ENCODE measurements at regions not wholly inside any gene's neighbourhood (a gene's known extent, or its start where the extent isn't known, plus 50 kb on each side); places are given as distances from the start of the nearest gene placed in this dataset.
"Not testable (repeated sequence)": the region's sequence is repeated elsewhere in the genome, so short reads cannot be mapped to it uniquely, and the experiment has no call there.

- DNase-seq = no peak
These were observed 516.2 kb upstream of the POT1 start for GRCh38 chr7:125445836-125446235.

GRCh38 chr7:125444864-125445263, 515.2 kb upstream of the POT1 start:
- DNase-seq = no peak

- DNase-seq = no peak
These were observed 506.6 kb upstream of the POT1 start for GRCh38 chr7:125436220-125436619.

- DNase-seq = no peak
These were observed 501.7 kb upstream of the POT1 start for GRCh38 chr7:125431349-125431748.

- DNase-seq = no peak
These were observed 500.4 kb upstream of the POT1 start for GRCh38 chr7:125430013-125430412.

GRCh38 chr7:125427676-125428075, 498.1 kb upstream of the POT1 start:
- no peak for DNase-seq

GRCh38 chr7:125425506-125425905, 495.9 kb upstream of the POT1 start:
- DNase-seq = no peak

- DNase-seq = no peak
These were observed 495.1 kb upstream of the POT1 start for GRCh38 chr7:125424721-125425120.

- DNase-seq = no peak
These were observed 494.0 kb upstream of the POT1 start for GRCh38 chr7:125423458-125424155.

GRCh38 chr7:125421407-125421806, 491.8 kb upstream of the POT1 start:
- DNase-seq = not testable (repeated sequence)

- no peak for DNase-seq
These were observed 483.5 kb upstream of the POT1 start for GRCh38 chr7:125412890-125413665.

GRCh38 chr7:125409921-125410320, 480.3 kb upstream of the POT1 start:
- no peak for DNase-seq

- no peak for DNase-seq
These were observed 476.5 kb upstream of the POT1 start for GRCh38 chr7:125406111-125406510.

- no peak for DNase-seq
These were observed 469.8 kb upstream of the POT1 start for GRCh38 chr7:125399408-125399807.

GRCh38 chr7:125396466-125397151, 467.0 kb upstream of the POT1 start:
- no peak for DNase-seq

- DNase-seq = peak in 1 of 2 experiments; percentile 14
These were observed 462.3 kb upstream of the POT1 start for GRCh38 chr7:125391921-125392320.

- DNase-seq = no peak
These were observed 461.4 kb upstream of the POT1 start for GRCh38 chr7:125390981-125391380.

- no peak for DNase-seq
These were observed 456.6 kb upstream of the POT1 start for GRCh38 chr7:125386211-125386610.

- DNase-seq = no peak
These were observed 453.7 kb upstream of the POT1 start for GRCh38 chr7:125383324-125383723.

GRCh38 chr7:125382401-125382800, 452.8 kb upstream of the POT1 start:
- DNase-seq = no peak

- peak; percentile 62 to 83 for DNase-seq
These were observed 446.3 kb upstream of the POT1 start for GRCh38 chr7:125375942-125376341.

- DNase-seq = no peak
These were observed 440.9 kb upstream of the POT1 start for GRCh38 chr7:125370502-125370901.

GRCh38 chr7:125363873-125364272, 434.2 kb upstream of the POT1 start:
- no peak for DNase-seq
